HepG2 (cell line): ENCODE measurements at regions not wholly inside any gene's neighbourhood (a gene's known extent, or its start where the extent isn't known, plus 50 kb on each side); places are given as distances from the start of the nearest gene placed in this dataset.

ENCODE experiments used
- CHCHD3 ChIP-seq: sonication (generic); formaldehyde crosslinking; IDR thresholded peaks from 2 replicates; pipeline ENCODE4 v1.8.0; 2022; ENCODE audit warnings: mild to moderate bottlenecking, missing genetic modification reagents, moderate library complexity
- EP300 ChIP-seq, 3 experiments: sonication (generic) in 1 of 3; formaldehyde crosslinking in 1 of 3; IDR thresholded peaks; 2 replicates each; pipeline versions ENCODE4 v1.5.1 to v1.6.1; 2011 to 2020; ENCODE audit warnings: low read depth in 2 of 3, low read length in 2 of 3, borderline replicate concordance in 1 of 3, improper control_type of control experiment in 1 of 3, mild to moderate bottlenecking in 1 of 3, missing genetic modification reagents in 1 of 3, moderate library complexity in 1 of 3
- KLF11 ChIP-seq: IDR thresholded peaks from 2 replicates; pipeline ENCODE4 v1.6.1; 2016; ENCODE audit warnings: missing compliant biosample characterization
- MAFK ChIP-seq, 2 experiments: IDR thresholded peaks in 1 of 2; conservative IDR thresholded peaks in 1 of 2; 2 replicates each; pipeline ENCODE4 v1.6.1; 2011; ENCODE audit warnings: improper control_type of control experiment in 2 of 2, low read length in 2 of 2
- MEIS1 ChIP-seq: sonication (generic); formaldehyde crosslinking; IDR thresholded peaks from 2 replicates; pipeline ENCODE4 v1.9.0; 2021; ENCODE audit warnings: mild to moderate bottlenecking, missing genetic modification reagents, moderate library complexity, borderline replicate concordance
- SP1 ChIP-seq, 2 experiments: fragments of 450-650 bp in 1 of 2; sonication (generic) in 1 of 2; formaldehyde crosslinking in 1 of 2; IDR thresholded peaks; 2 replicates each; pipeline versions ENCODE4 v1.4.0 to v1.6.1; 2016 to 2020; ENCODE audit warnings: missing genetic modification reagents in 1 of 2
- ZNF775 ChIP-seq: sonication (generic); formaldehyde crosslinking; IDR thresholded peaks from 2 replicates; pipeline ENCODE4 v1.4.0; 2020; ENCODE audit warnings: missing genetic modification reagents, mild to moderate bottlenecking, moderate library complexity, borderline replicate concordance
- TF ChIP-seq, protein P1 (sequence below): sonication (generic); formaldehyde crosslinking; IDR thresholded peaks from 2 replicates; pipeline ENCODE4 v1.4.0; 2020; ENCODE audit warnings: missing genetic modification reagents
- TF ChIP-seq, protein P2 (sequence below): sonication (generic); formaldehyde crosslinking; IDR thresholded peaks from 2 replicates; pipeline ENCODE4 v1.9.0; 2021; ENCODE audit warnings: missing genetic modification reagents, mild to moderate bottlenecking, borderline replicate concordance
- TF ChIP-seq, protein P3 (sequence below): sonication (generic); formaldehyde crosslinking; IDR thresholded peaks from one replicate; pipeline ENCODE4 v1.5.1; 2020; ENCODE audit warnings: mild to moderate bottlenecking, missing genetic modification reagents; ENCODE audit errors: not compliant biosample characterization
- TF ChIP-seq, protein P4 (sequence below): sonication (generic); formaldehyde crosslinking; IDR thresholded peaks from 2 replicates; pipeline ENCODE4 v1.4.0; 2020; ENCODE audit warnings: missing genetic modification reagents

DNA sequence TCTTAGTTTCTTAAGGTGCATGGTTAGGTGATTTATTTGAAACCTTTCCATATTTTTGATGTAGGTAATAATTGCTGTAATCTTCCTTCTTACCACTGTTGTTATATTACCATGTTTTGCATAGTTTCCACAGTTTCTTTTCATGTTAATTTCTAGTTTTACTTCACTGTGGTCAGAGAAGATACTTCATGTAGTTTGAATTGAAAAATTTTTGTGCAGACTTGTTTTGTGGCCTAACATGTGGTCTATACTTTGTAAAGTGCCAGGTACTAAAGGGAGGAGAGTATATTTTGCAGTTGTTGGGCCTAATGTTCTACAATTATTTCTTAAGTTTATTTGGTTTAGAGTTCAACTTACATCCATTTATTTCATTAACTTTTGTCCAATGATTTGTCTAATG lies 69.2 kb upstream of the RPS4Y2 start:
- TF ChIP-seq MAFK (conservative IDR thresholded peaks at IDR 0.05 in 1 of 2, IDR thresholded peaks at IDR 0.05 in 1 of 2; ENCODE audit: low read length in 2 of 2): no peak
- TF ChIP-seq KLF11: no peak
- TF ChIP-seq, protein P1, sequence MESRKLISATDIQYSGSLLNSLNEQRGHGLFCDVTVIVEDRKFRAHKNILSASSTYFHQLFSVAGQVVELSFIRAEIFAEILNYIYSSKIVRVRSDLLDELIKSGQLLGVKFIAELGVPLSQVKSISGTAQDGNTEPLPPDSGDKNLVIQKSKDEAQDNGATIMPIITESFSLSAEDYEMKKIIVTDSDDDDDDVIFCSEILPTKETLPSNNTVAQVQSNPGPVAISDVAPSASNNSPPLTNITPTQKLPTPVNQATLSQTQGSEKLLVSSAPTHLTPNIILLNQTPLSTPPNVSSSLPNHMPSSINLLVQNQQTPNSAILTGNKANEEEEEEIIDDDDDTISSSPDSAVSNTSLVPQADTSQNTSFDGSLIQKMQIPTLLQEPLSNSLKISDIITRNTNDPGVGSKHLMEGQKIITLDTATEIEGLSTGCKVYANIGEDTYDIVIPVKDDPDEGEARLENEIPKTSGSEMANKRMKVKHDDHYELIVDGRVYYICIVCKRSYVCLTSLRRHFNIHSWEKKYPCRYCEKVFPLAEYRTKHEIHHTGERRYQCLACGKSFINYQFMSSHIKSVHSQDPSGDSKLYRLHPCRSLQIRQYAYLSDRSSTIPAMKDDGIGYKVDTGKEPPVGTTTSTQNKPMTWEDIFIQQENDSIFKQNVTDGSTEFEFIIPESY (CRISPR knock-in tag): no peak
- no peak for TF ChIP-seq MEIS1
- TF ChIP-seq ZNF775 (CRISPR knock-in tag): no peak
- TF ChIP-seq, protein P2, sequence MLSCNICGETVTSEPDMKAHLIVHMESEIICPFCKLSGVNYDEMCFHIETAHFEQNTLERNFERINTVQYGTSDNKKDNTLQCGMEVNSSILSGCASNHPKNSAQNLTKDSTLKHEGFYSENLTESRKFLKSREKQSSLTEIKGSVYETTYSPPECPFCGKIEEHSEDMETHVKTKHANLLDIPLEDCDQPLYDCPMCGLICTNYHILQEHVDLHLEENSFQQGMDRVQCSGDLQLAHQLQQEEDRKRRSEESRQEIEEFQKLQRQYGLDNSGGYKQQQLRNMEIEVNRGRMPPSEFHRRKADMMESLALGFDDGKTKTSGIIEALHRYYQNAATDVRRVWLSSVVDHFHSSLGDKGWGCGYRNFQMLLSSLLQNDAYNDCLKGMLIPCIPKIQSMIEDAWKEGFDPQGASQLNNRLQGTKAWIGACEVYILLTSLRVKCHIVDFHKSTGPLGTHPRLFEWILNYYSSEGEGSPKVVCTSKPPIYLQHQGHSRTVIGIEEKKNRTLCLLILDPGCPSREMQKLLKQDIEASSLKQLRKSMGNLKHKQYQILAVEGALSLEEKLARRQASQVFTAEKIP (CRISPR knock-in tag): no peak
- no peak for TF ChIP-seq SP1 (IDR thresholded peaks at IDR 0.05)
- no peak for TF ChIP-seq SP1 (CRISPR knock-in tag; IDR thresholded peaks at IDR 0.05)
- TF ChIP-seq, protein P3, sequence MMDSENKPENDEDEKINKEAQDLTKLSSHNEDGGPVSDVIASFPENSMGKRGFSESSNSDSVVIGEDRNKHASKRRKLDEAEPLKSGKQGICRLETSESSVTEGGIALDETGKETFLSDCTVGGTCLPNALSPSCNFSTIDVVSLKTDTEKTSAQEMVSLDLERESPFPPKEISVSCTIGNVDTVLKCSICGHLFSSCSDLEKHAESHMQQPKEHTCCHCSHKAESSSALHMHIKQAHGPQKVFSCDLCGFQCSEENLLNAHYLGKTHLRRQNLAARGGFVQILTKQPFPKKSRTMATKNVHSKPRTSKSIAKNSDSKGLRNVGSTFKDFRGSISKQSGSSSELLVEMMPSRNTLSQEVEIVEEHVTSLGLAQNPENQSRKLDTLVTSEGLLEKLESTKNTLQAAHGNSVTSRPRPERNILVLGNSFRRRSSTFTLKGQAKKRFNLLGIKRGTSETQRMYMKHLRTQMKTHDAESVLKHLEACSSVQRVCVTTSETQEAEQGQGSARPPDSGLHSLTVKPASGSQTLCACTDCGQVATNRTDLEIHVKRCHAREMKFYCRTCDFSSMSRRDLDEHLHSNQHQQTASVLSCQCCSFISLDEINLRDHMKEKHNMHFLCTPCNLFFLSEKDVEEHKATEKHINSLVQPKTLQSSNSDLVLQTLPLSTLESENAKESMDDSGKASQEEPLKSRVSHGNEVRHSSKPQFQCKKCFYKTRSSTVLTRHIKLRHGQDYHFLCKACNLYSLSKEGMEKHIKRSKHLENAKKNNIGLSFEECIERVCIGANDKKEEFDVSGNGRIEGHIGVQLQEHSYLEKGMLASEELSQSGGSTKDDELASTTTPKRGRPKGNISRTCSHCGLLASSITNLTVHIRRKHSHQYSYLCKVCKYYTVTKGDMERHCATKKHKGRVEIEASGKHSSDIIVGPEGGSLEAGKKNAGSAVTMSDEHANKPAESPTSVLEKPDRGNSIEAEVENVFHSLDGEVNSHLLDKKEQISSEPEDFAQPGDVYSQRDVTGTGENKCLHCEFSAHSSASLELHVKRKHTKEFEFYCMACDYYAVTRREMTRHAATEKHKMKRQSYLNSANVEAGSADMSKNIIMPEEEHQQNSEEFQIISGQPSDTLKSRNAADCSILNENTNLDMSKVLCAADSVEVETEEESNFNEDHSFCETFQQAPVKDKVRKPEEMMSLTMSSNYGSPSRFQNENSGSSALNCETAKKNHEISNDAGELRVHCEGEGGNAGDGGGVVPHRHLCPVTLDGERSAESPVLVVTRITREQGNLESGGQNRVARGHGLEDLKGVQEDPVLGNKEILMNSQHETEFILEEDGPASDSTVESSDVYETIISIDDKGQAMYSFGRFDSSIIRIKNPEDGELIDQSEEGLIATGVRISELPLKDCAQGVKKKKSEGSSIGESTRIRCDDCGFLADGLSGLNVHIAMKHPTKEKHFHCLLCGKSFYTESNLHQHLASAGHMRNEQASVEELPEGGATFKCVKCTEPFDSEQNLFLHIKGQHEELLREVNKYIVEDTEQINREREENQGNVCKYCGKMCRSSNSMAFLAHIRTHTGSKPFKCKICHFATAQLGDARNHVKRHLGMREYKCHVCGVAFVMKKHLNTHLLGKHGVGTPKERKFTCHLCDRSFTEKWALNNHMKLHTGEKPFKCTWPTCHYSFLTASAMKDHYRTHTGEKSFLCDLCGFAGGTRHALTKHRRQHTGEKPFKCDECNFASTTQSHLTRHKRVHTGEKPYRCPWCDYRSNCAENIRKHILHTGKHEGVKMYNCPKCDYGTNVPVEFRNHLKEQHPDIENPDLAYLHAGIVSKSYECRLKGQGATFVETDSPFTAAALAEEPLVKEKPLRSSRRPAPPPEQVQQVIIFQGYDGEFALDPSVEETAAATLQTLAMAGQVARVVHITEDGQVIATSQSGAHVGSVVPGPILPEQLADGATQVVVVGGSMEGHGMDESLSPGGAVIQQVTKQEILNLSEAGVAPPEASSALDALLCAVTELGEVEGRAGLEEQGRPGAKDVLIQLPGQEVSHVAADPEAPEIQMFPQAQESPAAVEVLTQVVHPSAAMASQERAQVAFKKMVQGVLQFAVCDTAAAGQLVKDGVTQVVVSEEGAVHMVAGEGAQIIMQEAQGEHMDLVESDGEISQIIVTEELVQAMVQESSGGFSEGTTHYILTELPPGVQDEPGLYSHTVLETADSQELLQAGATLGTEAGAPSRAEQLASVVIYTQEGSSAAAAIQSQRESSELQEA (CRISPR knock-in tag): no peak
- no peak for TF ChIP-seq CHCHD3 (CRISPR knock-in tag)
- TF ChIP-seq, protein P4, sequence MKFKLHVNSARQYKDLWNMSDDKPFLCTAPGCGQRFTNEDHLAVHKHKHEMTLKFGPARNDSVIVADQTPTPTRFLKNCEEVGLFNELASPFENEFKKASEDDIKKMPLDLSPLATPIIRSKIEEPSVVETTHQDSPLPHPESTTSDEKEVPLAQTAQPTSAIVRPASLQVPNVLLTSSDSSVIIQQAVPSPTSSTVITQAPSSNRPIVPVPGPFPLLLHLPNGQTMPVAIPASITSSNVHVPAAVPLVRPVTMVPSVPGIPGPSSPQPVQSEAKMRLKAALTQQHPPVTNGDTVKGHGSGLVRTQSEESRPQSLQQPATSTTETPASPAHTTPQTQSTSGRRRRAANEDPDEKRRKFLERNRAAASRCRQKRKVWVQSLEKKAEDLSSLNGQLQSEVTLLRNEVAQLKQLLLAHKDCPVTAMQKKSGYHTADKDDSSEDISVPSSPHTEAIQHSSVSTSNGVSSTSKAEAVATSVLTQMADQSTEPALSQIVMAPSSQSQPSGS: no peak
- no peak for TF ChIP-seq EP300 (IDR thresholded peaks at IDR 0.05; ENCODE audit: low read depth in 2 of 2, low read length in 2 of 2)
- no peak for TF ChIP-seq EP300 (CRISPR knock-in tag; IDR thresholded peaks at IDR 0.05; ENCODE audit: borderline replicate concordance)
